ENCODE measurements at regions not wholly inside any gene's neighbourhood (a gene's known extent, or its start where the extent isn't known, plus 50 kb on each side); places are given as distances from the start of the nearest gene placed in this dataset.
"Not testable (repeated sequence)": the region's sequence is repeated elsewhere in the genome, so short reads cannot be mapped to it uniquely, and the experiment has no call there.

GRCh38 chr4:133268205-133268604, 119.1 kb downstream of the PCDH10 start (continued):
- TF ChIP-seq RCOR1 (IDR thresholded peaks at IDR 0.05; ENCODE audit: low read length) = no peak

- H3K9me2 ChIP-seq; H3K79me2 ChIP-seq (ENCODE audit: insufficient read depth); H3K36me3 ChIP-seq (replicated peaks in 1 of 2; ENCODE audit: control insufficient read depth in 1 of 2, insufficient read depth in 2 of 2, low read length in 1 of 2); POLR2A ChIA-PET; H2AFZ ChIP-seq (ENCODE audit: low read depth); H3K4me3 ChIP-seq (ENCODE audit: low read depth in 2 of 2, low read length in 1 of 2); H3K4me2 ChIP-seq; DNase-seq; H3K9ac ChIP-seq; H3K4me1 ChIP-seq (ENCODE audit: control insufficient read depth in 1 of 2, insufficient read depth in 2 of 2, low read depth in 1 of 2, low read length in 1 of 2); H4K20me1 ChIP-seq (ENCODE audit: insufficient read depth); H3F3A ChIP-seq (replicated peaks; ENCODE audit: insufficient read depth); H3K27me3 ChIP-seq (ENCODE audit: insufficient read depth); CTCF ChIA-PET; H3K27ac ChIP-seq (ENCODE audit: low read depth in 2 of 2, low read length in 1 of 2); H3K9me3 ChIP-seq: not testable (repeated sequence)
- WGBS (ENCODE audit: low lambda C conversion rate) = 42% methylated on average over 7 of the region's 7 CpGs
These were observed 118.4 kb downstream of the PCDH10 start for GRCh38 chr4:133267506-133267905.

GRCh38 chr4:133266966-133267365, 117.9 kb downstream of the PCDH10 start:
- H3K79me2 ChIP-seq (ENCODE audit: insufficient read depth); H3F3A ChIP-seq (replicated peaks; ENCODE audit: insufficient read depth); H2AFZ ChIP-seq (ENCODE audit: low read depth); H3K9me3 ChIP-seq; H3K4me2 ChIP-seq; H3K36me3 ChIP-seq (replicated peaks in 1 of 2; ENCODE audit: control insufficient read depth in 1 of 2, insufficient read depth in 2 of 2, low read length in 1 of 2); H3K27me3 ChIP-seq (ENCODE audit: insufficient read depth); POLR2A ChIA-PET; CTCF ChIA-PET; DNase-seq; H3K27ac ChIP-seq (ENCODE audit: low read depth in 2 of 2, low read length in 1 of 2); H3K4me3 ChIP-seq (ENCODE audit: low read depth in 2 of 2, low read length in 1 of 2); H3K9me2 ChIP-seq; H4K20me1 ChIP-seq (ENCODE audit: insufficient read depth); H3K4me1 ChIP-seq (ENCODE audit: control insufficient read depth in 1 of 2, insufficient read depth in 2 of 2, low read depth in 1 of 2, low read length in 1 of 2); H3K9ac ChIP-seq: not testable (repeated sequence)
- 16% methylated on average over 6 of the region's 11 CpGs for WGBS (ENCODE audit: low lambda C conversion rate)

- H3K9ac ChIP-seq; H4K20me1 ChIP-seq (ENCODE audit: insufficient read depth); H3K36me3 ChIP-seq (replicated peaks in 1 of 2; ENCODE audit: control insufficient read depth in 1 of 2, insufficient read depth in 2 of 2, low read length in 1 of 2); H3K27me3 ChIP-seq (ENCODE audit: insufficient read depth); H2AFZ ChIP-seq (ENCODE audit: low read depth); DNase-seq; H3K9me3 ChIP-seq; H3K27ac ChIP-seq (ENCODE audit: low read depth in 2 of 2, low read length in 1 of 2); POLR2A ChIA-PET; H3K9me2 ChIP-seq; H3K79me2 ChIP-seq (ENCODE audit: insufficient read depth); H3K4me3 ChIP-seq (ENCODE audit: low read depth in 2 of 2, low read length in 1 of 2); CTCF ChIA-PET; H3F3A ChIP-seq (replicated peaks; ENCODE audit: insufficient read depth); H3K4me2 ChIP-seq; H3K4me1 ChIP-seq (ENCODE audit: control insufficient read depth in 1 of 2, insufficient read depth in 2 of 2, low read depth in 1 of 2, low read length in 1 of 2): not testable (repeated sequence)
- 13% methylated on average over 3 of the region's 3 CpGs for WGBS (ENCODE audit: low lambda C conversion rate)
These were observed 115.2 kb downstream of the PCDH10 start for GRCh38 chr4:133264251-133264650.

GRCh38 chr4:133263104-133263503, 114.0 kb downstream of the PCDH10 start:
- Histone ChIP-seq H3F3A (replicated peaks; ENCODE audit: insufficient read depth) (no peaks in the 10 kb centered on the region), H3K36me3 (replicated peaks in 1 of 2; ENCODE audit: control insufficient read depth in 1 of 2, insufficient read depth in 2 of 2, low read length in 1 of 2) (no peaks in the 10 kb centered on the region), H3K4me2 (no peak overlapping the region), H2AFZ (ENCODE audit: low read depth) (no peak overlapping the region), H3K4me3 (ENCODE audit: low read depth in 2 of 2, low read length in 1 of 2) (no peak overlapping the region), H3K9me3 (no peaks in the 10 kb centered on the region; the same call in 1 of the 2 replicates), H3K9ac (no peak overlapping the region), H3K27ac (ENCODE audit: low read depth in 2 of 2, low read length in 1 of 2) (no peak overlapping the region), H3K79me2 (ENCODE audit: insufficient read depth) (no peaks in the 10 kb centered on the region), H4K20me1 (ENCODE audit: insufficient read depth) (no peaks in the 10 kb centered on the region), H3K4me1 (ENCODE audit: control insufficient read depth in 1 of 2, insufficient read depth in 2 of 2, low read depth in 1 of 2, low read length in 1 of 2) (no peaks in the 10 kb centered on the region), H3K27me3 (ENCODE audit: insufficient read depth) (peaks cover 4% of the 10 kb centered on the region; the same call in 1 of the 2 replicates), H3K9me2 (no peaks in the 10 kb centered on the region)
- POLR2A ChIA-PET = no interaction called here
- CTCF ChIA-PET = no interaction called here
- no peak for DNase-seq
- WGBS (ENCODE audit: low lambda C conversion rate) = 2% methylated on average over 3 of the region's 3 CpGs
- TF ChIP-seq TAF1 (IDR thresholded peaks at IDR 0.05; ENCODE audit: borderline replicate concordance, low read depth, low read length) (no peak), GABPA (IDR thresholded peaks at IDR 0.05; ENCODE audit: low read depth) (no peak), FOXM1 (IDR thresholded peaks at IDR 0.05; ENCODE audit: low read depth) (no peak), RFX5 (IDR thresholded peaks at IDR 0.05; ENCODE audit: low read length) (no peak), NRF1 (IDR thresholded peaks at IDR 0.05; ENCODE audit: low read depth, low read length) (no peak), MAX (IDR thresholded peaks at IDR 0.05; ENCODE audit: low read depth) (no peak), MXI1 (IDR thresholded peaks at IDR 0.05; ENCODE audit: low read depth, low read length) (no peak), YY1 (IDR thresholded peaks at IDR 0.05; ENCODE audit: low read depth) (no peak), PBX3 (IDR thresholded peaks at IDR 0.05) (no peak), RXRA (IDR thresholded peaks at IDR 0.05; ENCODE audit: borderline replicate concordance, low read depth) (no peak), TCF12 (IDR thresholded peaks at IDR 0.05) (no peak), RCOR1 (IDR thresholded peaks at IDR 0.05; ENCODE audit: low read length) (no peak), SIN3A (IDR thresholded peaks at IDR 0.05; ENCODE audit: borderline replicate concordance, low read depth, low read length) (no peak), ELF1 (IDR thresholded peaks at IDR 0.05) (no peak)
